IPS DF 4.7 (cell line): ENCODE measurements at regions not wholly inside any gene's neighbourhood (a gene's known extent, or its start where the extent isn't known, plus 50 kb on each side); places are given as distances from the start of the nearest gene placed in this dataset.

Experiments used
- DNase-seq: peaks from one replicate; pipeline ENCODE4 v3.0.0-alpha.2; 2013; ENCODE audit warnings: low spot score; ENCODE audit errors: extremely low read depth

GRCh38 chr18:40387130-40387787 is 1567.8 kb upstream of the PIK3C3 start:
- no peak for DNase-seq

DNA sequence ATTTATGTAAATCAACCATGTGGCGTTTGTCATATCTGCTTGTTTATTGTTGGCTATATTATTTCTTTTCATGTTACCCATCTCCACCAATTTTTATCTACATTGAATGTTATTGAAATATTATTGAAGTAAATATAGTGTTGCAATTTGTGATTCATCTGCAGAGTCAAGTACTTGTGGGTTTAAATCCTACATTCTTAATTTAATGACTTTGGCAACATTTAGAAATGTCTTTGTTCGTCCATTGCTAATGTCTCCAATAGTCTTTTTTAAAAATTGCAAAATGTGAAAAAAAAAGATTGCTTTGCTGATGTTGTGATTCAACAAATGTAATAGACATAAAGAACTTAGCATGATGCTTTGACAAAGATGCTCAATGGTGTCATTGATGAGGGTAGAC is 1572.8 kb upstream of the PIK3C3 start:
- no peak for DNase-seq

- no peak for DNase-seq
These were observed 1574.2 kb upstream of the PIK3C3 start for GRCh38 chr18:40380686-40381439.

- no peak for DNase-seq
These were observed 1579.2 kb upstream of the PIK3C3 start for GRCh38 chr18:40375837-40376236.

DNA sequence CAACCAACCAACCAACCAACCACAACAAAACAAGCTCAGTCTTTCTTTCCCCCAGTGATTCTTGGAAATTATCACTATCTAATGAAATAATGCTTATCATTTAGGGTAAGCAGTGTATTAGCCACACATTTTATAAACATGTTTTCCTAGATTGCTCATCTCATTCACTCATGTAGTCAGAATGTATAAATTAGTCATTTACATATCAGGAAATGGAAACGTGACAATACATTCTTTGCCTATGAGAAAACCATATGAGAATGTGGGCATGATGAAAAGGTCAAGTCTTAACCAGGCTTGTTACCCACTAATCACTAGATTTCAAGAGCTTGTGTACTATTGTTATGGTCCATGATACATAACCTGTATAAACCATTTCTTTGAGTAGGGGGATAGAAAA is 1583.4 kb upstream of the PIK3C3 start:
- DNase-seq: no peak

DNA sequence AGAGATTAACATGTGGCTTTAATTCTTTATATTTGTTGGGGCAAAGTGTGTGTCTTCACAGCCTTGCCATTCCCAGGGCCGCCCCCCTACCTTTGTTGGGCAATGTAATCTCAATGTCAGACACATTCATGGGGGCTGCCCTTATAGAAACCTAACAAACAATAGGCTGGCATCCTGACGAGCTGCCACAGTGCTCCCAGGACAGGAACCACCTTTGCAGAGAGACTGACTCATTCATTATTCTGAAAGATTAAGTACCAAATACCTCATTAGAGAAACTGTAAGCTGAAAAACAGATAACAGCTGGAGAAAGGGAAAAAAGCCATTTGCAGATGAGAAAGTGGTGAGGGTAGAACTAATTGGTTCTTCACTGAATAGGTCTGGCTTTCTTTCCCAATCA is 1587.5 kb upstream of the PIK3C3 start:
- no peak for DNase-seq

GRCh38 chr18:40366521-40366920 is 1588.5 kb upstream of the PIK3C3 start:
- DNase-seq: no peak

DNA sequence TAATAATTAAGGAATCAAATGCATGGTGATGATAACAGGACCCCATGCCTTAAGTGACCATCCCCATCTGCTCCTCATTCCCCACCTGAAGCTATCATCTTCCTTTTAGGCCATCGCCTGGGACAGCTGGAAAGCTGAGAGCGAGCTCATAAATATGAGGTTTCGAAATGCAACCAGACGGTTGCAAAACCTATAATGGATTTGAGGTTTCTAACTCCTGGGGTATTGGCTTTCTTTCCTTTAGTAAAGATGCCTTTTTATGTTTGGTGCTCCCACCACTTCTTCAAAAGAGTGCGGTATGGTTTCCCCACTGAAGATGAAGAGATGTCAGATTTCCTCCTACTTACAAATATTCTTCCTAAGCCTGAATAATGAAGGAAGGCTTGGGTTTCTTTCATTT is 1589.5 kb upstream of the PIK3C3 start:
- DNase-seq: no peak

DNA sequence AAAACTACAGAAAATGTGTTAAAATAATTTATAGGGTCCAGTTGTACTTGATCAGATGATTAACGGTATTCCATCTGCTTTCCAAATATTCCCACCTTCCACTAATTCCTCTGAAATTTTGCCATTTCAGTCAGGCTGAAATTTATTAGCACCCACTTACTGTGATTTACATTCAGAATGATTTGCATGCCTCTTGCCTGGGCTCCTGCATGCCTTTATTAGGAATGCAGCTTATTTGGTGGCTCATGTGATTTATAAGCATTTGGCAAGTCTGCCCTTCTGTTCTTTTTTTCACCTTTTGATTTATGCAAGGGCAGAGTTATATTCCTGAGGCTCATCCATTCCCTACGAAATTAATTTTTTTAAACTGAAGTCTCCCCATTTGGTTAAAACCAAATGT is 1594.5 kb upstream of the PIK3C3 start:
- no peak for DNase-seq

- DNase-seq: no peak
These were observed 1597.5 kb upstream of the PIK3C3 start for GRCh38 chr18:40357536-40357935.

DNA sequence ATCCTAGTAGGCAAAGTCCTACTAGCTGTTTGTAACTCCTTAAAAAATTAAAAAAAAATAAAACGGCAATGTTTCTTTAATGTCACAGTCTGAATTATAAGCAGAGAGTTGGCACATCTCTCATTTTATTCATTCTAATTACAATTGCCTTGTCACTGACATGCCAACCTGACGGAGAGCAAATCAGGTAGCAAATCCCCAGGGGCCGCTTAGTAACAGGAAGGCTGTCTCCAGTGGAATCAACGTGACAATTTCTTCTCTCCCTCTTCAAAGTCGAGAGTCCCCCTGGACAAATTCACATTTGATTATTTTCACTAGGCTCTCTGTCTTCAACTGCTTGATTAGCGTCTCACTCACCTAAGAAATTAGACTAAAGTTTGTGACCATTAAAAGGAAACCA is 1598.9 kb upstream of the PIK3C3 start:
- no peak for DNase-seq

DNA sequence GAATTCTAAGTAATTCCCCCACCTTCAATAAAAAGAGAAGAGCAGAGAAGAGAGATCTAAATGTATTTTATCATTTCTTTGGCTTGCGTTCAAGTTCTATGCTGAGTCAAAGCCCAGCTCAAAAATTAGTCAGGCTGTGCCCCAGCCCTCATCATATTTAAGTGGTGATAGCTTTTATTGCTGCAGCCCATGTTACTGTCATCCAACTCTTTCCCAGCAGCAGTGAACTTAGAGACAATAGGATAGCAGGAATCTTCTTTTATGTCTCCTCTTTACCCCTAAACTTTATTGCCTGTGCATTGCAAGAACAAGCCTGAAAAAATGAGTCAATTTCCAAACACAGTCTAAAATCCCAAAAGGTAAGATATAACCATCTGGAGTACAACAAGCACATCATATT is 1599.3 kb upstream of the PIK3C3 start:
- DNase-seq: no peak

- DNase-seq: no peak
These were observed 1606.8 kb upstream of the PIK3C3 start for GRCh38 chr18:40348196-40348595.

- no peak for DNase-seq
These were observed 1607.8 kb upstream of the PIK3C3 start for GRCh38 chr18:40347261-40347660.

- DNase-seq: no peak
These were observed 1608.9 kb upstream of the PIK3C3 start for GRCh38 chr18:40346146-40346545.

DNA sequence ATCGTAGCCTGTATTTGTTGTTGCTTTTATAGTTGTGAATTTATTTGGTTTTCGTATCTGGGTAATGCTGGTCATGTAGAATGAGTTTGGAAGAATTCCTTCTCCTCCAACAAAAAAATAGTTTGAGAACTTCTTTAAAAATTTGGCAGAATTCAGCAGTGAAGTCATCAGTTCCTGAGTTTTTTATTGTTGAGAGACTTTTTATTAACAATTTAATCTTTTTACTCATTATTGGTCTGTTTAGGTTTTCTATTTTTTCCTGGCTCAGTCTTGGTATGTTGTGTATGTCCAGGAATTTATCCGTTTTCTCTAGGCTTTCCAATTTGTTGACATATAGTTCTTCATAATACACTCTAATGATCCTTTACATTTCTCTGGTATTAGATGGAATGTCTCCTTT is 1613.3 kb upstream of the PIK3C3 start:
- no peak for DNase-seq

DNA sequence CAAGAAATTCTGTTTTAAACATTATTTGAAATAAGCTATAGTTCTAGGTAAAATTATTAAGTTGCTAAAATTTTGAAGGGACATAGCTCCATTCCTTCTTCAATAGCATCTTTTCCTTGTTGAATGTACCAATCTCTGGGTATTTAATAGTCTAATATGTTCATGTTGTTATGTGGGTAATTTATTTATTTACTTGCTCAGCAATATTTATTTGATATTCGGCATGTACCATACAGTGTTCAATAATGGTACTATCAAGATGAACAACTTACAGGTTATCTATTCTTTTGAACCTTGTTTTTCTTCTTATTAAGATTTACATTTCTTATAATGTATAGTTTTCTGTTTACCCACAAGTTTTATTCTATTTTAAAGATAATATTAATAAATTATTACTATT is 1616.8 kb upstream of the PIK3C3 start:
- DNase-seq: no peak

- DNase-seq: peak; percentile 19
These were observed 1628.0 kb upstream of the PIK3C3 start for GRCh38 chr18:40326985-40327384.

DNA sequence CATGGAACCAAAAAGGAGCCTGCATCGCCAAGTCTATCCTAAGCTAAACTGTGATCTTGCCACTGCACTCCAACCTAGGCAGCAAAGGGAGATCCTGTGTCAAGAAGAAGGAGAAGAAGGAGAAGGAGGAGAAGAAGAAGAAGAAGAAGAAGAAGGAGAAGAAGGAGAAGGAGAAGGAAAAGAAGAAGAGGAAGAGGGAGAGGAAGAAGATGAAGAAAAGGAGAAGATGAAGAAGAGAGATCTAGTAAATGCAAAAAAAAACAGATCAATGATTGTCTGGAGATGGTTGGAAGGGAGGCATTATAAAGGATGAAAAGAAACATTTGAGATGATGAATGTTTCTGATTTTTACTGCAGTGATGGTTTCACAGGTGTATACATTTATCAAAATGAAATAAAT is 1629.0 kb upstream of the PIK3C3 start:
- no peak for DNase-seq

- no peak for DNase-seq
These were observed 1640.8 kb upstream of the PIK3C3 start for GRCh38 chr18:40314199-40314598.

GRCh38 chr18:40313030-40313642 is 1641.9 kb upstream of the PIK3C3 start:
- DNase-seq: no peak

DNA sequence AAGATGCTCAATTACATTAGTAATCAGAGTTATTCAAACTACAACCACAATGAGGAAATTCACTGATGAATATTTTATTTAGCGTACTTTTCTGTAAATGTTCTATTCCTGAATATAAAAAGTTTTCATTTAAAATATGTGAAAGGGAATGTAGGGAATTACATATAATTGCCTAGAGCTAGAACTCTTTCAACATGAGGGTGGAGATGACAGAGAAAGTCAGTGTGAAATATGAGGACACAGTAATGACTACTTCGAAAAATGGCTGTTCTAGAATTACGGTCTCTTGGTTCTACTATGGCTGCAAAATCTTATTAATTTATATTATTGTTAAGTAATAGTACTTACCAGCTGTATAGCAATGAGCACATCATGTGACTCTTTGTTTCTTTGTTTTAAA is 1647.4 kb upstream of the PIK3C3 start:
- no peak for DNase-seq
